ENCODE measurements at regions not wholly inside any gene's neighbourhood (a gene's known extent, or its start where the extent isn't known, plus 50 kb on each side); places are given as distances from the start of the nearest gene placed in this dataset.
"Not testable (repeated sequence)": the region's sequence is repeated elsewhere in the genome, so short reads cannot be mapped to it uniquely, and the experiment has no call there.

GRCh38 chr6:112887424-112887823, 540.3 kb downstream of the RFPL4B start:
- DNase-seq = not testable (repeated sequence)

DNA sequence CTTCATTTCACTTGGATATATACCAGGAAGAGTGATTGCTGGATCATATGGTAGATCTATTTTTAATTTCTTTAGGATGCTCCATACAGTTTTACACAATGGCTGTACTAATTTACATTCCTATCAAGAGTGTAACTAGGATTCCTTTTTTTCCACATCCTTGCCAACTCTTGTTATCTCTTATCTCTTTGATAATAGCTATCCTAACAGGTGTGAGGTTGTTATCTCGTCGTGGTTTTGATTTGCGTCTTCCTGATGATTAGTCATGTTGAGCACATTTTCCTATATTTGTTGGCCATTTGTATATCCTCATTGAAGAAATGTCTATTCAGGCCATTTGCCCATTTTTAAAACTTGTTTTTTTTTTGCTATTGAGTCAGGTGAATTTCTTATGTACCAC, 552.4 kb downstream of the RFPL4B start:
- no peak for DNase-seq

DNA sequence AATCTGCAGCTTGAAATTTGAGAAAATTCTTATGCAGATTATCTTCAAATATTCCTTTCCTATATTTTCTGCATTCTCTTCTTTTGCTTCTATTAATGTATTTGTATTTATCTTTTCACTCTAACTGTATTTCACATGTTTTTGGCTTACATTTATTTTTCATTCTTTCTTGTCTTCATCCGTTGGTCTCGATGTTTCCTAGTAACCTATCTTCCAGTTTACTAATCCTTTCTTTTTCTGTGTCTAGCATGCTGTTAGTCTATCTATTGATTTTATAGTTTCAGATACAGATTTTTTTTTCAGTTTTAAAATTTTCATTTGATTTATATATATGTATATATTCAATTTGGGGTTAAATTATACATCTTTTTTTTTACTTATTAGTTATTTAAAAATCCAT, 556.2 kb downstream of the RFPL4B start:
- no peak for DNase-seq

- DNase-seq = peak; percentile 78
These were observed 559.6 kb downstream of the RFPL4B start for GRCh38 chr6:112906726-112907125.

DNA sequence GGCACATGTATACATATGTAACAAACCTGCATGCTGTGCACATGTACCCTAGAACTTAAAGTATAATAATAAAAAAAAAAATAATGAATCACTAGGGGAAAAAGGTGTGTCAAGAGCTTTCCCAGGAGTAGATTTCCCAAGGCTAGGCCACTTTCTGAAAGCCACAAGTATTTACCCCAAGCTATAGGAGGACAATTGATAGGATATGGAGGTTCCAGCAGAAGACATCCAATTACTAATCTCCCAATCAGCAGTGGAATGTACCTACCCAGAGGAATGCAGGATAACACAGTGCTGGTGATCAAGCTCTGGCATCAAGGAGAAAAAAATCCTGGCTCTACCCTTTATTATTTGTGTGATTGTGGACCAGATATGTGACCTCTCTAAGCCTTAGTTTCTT, 562.7 kb downstream of the RFPL4B start:
- DNase-seq = no peak

- no peak for DNase-seq
These were observed 563.1 kb downstream of the RFPL4B start for GRCh38 chr6:112910256-112910655.

- no peak for DNase-seq
These were observed 564.8 kb downstream of the RFPL4B start for GRCh38 chr6:112911959-112912358.

GRCh38 chr6:112912416-112913101, 565.4 kb downstream of the RFPL4B start:
- peak; percentile 46 for DNase-seq

DNA sequence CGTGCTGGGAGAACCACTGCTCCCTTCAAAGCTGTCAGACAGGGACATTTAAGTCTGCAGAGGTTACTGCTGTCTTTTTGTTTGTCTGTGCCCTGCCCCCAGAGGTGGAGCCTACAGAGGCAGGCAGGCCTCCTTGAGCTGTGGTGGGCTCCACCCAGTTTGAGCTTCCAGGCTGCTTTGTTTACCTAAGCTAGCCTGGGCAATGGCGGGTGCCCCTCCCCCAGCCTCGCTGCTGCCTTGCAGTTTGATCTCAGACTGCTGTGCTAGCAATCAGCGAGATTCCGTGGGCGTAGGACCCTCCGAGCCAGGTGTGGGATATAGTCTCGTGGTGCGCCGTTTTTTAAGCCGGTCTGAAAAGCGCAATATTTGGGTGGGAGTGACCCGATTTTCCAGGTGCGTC, 572.6 kb downstream of the RFPL4B start:
- DNase-seq = not testable (repeated sequence)

- no peak for DNase-seq
These were observed 573.9 kb downstream of the RFPL4B start for GRCh38 chr6:112920994-112921393.

DNA sequence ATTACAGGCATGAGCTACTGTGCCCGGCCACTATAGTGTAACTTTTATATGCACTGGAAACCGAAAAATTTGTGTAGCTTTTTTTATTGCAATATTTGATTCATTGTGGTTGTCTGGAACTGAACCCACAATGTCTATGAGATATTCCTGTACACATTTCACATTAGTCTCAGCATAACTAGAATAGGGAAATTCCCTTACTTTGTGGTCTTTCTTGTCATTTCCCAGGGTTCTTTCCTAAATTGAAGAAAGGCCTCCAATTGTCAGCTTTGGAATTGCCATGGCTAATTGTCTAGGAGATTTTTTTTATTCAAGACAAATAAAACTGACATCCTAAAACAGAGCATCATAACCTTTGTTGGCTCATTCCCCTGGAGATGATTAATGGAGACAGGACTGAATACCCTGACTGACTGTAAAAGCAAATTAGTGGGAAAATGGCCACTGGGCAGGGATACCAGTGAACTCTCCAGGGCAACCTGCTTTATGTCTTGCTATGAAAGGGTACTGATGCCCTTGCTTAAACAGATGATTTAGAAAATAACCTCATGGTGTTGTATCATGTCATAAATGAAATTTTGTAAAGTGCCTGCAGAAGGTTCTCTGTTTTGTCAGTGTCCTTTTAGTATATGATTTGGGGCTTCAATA, 576.9 kb downstream of the RFPL4B start:
- DNase-seq = no peak

DNA sequence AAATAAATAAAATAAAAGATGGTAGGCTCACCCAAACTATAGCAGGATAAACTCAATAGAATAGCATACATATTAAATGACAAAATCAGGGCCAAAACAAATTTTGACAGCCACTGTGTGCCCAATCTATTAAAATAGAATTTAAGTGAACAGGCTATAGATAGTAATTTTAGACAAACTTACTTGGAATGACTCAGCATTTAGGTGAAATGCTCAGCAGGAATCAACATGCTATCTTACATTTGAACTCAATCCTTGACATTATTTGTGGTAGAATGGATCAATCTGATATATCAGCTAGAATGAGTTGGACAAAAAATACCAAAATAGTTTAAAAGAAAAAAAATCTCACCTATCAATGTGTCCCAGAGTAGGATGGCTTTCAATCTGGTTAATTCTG, 578.6 kb downstream of the RFPL4B start:
- DNase-seq = no peak

DNA sequence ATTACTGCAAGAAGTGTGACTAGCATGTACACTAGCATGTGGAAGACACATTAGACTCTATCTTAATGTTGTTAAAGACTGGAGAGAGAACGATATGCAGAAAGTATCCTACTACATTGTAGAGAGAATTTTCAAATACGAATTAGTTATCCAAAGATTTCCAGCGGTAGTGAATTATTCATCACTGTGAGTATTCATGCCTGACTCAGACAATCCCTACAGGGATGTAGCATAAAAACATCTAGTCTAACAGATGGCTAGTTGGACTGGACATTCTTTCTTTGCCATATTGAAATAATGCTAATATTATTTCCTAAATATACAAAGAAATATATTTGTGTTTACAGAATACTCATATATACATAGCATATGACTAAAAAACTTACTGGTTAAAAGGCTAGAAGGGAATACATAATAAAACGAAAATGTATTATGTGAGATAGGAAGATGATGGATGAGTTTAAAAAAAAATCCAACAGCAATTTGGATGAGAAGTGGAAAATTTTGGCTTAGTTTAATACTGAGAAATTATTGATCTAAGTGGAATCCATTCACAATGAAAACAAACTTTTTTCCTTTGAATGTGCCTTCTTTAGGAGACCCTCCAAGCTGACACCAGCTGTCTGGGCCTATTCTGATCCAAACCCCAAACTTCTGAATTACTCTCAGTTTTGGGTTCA, 580.7 kb downstream of the RFPL4B start:
- no peak for DNase-seq

DNA sequence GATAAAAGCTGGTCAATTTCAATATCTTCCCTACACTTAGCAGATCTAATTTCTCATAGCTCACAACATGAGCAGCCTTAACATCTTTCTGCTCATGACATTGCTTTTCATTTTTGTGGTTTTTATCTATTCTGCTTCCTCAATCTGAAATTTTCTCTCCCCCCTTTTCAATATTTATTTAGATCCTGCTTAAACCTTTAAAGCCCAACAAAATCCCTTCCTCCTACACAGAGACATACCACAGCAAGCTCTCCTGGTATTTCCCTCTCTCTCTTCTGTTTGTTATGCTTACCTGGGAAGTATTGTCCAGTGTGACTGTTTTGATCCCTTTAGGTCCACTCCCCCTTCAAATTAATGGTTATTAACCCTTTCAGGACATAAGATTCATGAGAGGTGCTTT, 582.5 kb downstream of the RFPL4B start:
- no peak for DNase-seq

DNA sequence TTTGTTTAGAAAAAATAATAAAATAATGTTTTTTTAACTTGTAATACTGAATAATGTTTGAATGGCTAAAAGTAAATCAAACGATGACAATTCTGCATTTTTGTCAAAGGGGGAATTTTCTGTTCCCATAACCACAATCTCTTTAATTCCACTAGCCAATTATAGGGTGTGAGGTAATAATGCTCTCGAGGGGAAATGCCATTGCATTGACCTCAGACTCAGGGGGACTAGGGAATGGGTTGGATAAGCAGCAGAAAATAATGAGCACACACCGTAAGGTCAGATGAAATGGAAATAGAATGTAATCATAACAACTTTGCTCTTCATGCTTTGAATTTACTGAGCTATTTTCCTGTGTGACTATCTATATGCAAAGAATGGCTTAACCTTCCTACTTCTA, 584.7 kb downstream of the RFPL4B start:
- no peak for DNase-seq

DNA sequence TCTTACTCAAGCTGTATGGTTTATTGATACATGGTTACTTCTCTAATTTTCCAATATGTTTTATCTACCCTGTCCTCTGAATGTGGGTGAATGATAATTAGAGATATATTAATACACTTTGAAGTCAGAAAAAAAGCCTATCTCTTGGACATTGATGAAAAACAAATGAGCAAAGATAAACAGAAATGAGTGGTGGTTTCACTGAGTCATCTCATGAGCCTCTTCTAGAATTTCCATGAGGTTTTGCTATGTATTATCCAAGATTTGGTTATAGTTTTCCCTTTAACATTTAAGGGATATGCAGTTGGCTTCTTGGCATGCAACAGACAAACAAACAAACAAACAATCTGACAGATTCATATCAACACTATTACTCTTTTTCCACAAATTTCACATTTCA, 586.8 kb downstream of the RFPL4B start:
- no peak for DNase-seq

DNA sequence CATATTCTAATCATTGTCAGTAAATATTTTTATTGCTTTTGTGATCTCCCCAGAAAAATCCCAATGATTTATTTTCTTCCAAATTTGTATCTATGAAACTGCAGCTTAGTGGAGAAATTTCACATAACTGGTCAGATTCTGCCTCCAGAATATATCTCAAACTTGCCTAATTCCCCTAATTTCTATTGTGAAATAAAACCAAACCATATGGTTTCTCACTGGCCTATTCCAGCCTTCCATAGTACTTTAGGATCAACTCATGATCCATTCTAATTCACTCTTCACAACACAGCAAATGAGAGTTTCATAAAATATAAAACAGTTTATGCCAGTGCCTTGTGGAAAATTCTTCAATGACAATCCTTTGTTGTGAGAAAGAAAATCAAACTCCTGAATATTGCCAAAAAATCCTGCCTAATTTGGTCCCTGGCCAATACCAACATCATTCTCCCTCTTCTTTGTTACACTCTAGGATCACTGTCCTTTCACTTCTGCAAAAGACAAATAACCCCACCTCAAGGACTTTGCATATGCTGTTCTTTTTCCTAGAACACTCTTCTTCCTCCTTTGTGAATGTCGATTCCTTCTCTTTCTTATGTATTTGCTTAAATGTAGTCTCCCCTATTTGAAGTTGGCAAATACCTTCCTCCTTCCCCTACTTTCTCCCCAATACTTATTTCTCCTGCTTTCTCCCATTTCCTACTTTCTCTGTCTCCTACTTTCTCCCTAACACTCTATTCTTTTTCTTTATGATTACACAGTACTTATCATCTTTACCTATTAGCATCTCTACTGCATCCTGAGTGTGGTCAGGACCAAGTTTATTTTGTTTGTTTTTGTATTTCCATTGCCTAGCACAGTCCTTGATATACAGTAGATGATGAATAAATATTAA, 587.5 kb downstream of the RFPL4B start:
- DNase-seq = no peak

GRCh38 chr6:112935402-112936078, 588.4 kb downstream of the RFPL4B start:
- DNase-seq = no peak

GRCh38 chr6:112936079-112936472, 588.9 kb downstream of the RFPL4B start:
- DNase-seq = no peak

DNA sequence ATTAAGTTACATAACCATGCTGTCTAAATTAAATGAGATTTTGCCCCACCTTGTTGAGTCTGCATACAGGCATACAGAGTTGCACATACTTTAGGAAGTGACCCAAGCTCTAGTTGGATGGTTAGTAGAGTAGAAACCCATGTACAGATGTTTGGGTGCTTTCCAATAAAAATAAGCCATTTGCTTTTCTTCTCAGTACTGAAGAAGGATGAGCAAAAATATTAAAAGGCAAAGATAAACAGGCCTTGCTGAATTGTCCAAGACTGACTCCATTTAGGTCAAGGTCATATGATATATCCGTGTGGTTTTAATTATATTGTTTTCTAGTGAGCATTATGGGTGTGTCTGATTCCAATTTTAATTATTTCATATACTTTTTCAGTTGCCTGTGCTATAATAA, 589.4 kb downstream of the RFPL4B start:
- DNase-seq = peak; percentile 73

DNA sequence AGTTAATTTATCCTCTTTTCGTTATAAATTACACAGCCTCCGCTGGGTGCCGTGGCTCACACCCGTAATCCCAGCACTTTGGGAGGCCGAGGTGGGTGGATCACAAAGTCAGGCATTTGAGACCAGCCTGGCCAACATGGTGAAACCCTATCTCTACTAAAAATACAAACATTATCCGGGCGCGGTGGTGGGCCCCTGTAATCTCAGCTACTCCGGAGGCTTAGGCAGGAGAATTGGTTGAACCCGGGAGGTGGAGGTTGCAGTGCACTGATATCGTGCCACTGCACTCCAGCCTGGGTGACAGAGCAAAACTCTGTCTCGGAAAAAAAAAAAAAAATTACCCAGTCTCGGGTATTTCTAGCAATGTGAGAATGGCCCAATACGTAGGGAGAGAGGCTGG, 590.6 kb downstream of the RFPL4B start:
- not testable (repeated sequence) for DNase-seq

DNA sequence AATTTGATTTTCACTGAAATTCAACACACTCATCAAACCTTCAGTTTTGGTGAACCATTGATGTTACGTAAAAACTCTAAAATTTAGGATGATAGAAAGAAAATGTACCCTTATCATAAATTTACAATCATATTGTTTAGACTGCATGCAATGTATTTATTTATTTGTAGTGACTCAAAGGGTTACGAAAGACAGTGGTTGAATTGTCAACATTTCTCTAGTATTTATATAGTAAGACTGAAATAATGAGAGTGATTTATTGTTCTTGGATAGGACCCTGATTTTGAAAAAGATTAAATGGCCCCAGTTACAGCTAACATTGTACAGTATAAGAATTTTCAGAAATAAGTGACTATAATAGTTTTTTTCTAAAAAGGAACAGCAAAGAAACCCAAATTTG, 591.5 kb downstream of the RFPL4B start:
- no peak for DNase-seq

- DNase-seq = no peak
These were observed 592.4 kb downstream of the RFPL4B start for GRCh38 chr6:112939563-112939962.

Measured in eye (tissue), 1 donor.